ENCODE measurements at regions not wholly inside any gene's neighbourhood (a gene's known extent, or its start where the extent isn't known, plus 50 kb on each side); places are given as distances from the start of the nearest gene placed in this dataset.

DNA sequence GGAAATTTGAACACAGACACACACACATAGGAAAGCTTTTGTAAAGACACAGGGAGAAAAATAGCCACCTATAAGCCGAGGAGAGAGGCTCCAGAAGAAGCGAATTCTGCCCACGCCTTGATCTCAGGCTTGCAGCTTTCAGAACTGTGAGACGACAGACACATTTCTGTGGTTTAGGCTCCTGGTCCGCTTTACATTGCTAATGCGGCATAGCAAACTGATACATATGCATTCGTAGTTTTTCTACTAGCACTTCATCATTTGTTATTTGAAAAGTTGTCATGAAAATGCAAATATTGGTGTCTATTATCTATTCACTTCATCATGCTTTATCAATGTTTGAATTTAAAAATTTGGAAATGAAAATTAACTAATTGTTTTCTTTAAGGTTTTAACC lies 674.9 kb downstream of the SEMA5A start:
- Histone ChIP-seq H3K36me3 (replicated peaks in 1 of 2; ENCODE audit: control insufficient read depth in 1 of 2, insufficient read depth in 2 of 2, low read length in 1 of 2) (no peaks in the 10 kb centered on the region), H3K4me1 (ENCODE audit: control insufficient read depth in 1 of 2, insufficient read depth in 2 of 2, low read depth in 1 of 2, low read length in 1 of 2) (no peaks in the 10 kb centered on the region), H3K79me2 (ENCODE audit: insufficient read depth) (no peaks in the 10 kb centered on the region), H2AFZ (ENCODE audit: low read depth) (no peak overlapping the region), H3K9me3 (no peaks in the 10 kb centered on the region), H3K4me3 (ENCODE audit: low read depth in 2 of 2, low read length in 1 of 2) (no peak overlapping the region), H3K9me2 (no peaks in the 10 kb centered on the region), H4K20me1 (ENCODE audit: insufficient read depth) (no peaks in the 10 kb centered on the region), H3K9ac (no peak overlapping the region), H3K27me3 (ENCODE audit: insufficient read depth) (no peaks in the 10 kb centered on the region; the same call in 1 of the 2 replicates), H3K4me2 (no peak overlapping the region), H3F3A (replicated peaks; ENCODE audit: insufficient read depth) (no peaks in the 10 kb centered on the region), H3K27ac (ENCODE audit: low read depth in 2 of 2, low read length in 1 of 2) (no peak overlapping the region)
- ChIA-PET POLR2A (no interaction called here), CTCF (no interaction called here)
- DNase-seq, result no peak
- TF ChIP-seq RAD21 (IDR thresholded peaks at IDR 0.05; ENCODE audit: low read length) (no peak), RFX5 (IDR thresholded peaks at IDR 0.05; ENCODE audit: low read length) (no peak), SMC3 (IDR thresholded peaks at IDR 0.05; ENCODE audit: low read depth, low read length) (no peak), EP300 (IDR thresholded peaks at IDR 0.05; ENCODE audit: borderline replicate concordance in 1 of 2, low read depth in 1 of 2, low read length in 1 of 2) (no peak), NRF1 (IDR thresholded peaks at IDR 0.05; ENCODE audit: low read depth, low read length) (no peak), JUND (IDR thresholded peaks at IDR 0.05) (no peak), TEAD4 (IDR thresholded peaks at IDR 0.05; ENCODE audit: borderline replicate concordance, insufficient read depth) (no peak), CHD2 (IDR thresholded peaks at IDR 0.05; ENCODE audit: low read length, partially characterized antibody) (no peak), FOXJ3 (CRISPR knock-in tag; IDR thresholded peaks at IDR 0.05) (no peak), RXRA (IDR thresholded peaks at IDR 0.05; ENCODE audit: borderline replicate concordance, low read depth) (no peak), MEF2A (IDR thresholded peaks at IDR 0.05; ENCODE audit: borderline replicate concordance, low read depth) (no peak), TCF12 (IDR thresholded peaks at IDR 0.05) (no peak), NFIC (IDR thresholded peaks at IDR 0.05; ENCODE audit: borderline replicate concordance) (no peak), FOXM1 (IDR thresholded peaks at IDR 0.05; ENCODE audit: low read depth) (no peak), GATA2 (CRISPR knock-in tag; IDR thresholded peaks at IDR 0.05) (no peak)
- TF ChIP-seq, protein P1, sequence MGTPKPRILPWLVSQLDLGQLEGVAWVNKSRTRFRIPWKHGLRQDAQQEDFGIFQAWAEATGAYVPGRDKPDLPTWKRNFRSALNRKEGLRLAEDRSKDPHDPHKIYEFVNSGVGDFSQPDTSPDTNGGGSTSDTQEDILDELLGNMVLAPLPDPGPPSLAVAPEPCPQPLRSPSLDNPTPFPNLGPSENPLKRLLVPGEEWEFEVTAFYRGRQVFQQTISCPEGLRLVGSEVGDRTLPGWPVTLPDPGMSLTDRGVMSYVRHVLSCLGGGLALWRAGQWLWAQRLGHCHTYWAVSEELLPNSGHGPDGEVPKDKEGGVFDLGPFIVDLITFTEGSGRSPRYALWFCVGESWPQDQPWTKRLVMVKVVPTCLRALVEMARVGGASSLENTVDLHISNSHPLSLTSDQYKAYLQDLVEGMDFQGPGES (IDR thresholded peaks at IDR 0.05; ENCODE audit: low read depth, low read length), result no peak
- TF ChIP-seq, protein P2, sequence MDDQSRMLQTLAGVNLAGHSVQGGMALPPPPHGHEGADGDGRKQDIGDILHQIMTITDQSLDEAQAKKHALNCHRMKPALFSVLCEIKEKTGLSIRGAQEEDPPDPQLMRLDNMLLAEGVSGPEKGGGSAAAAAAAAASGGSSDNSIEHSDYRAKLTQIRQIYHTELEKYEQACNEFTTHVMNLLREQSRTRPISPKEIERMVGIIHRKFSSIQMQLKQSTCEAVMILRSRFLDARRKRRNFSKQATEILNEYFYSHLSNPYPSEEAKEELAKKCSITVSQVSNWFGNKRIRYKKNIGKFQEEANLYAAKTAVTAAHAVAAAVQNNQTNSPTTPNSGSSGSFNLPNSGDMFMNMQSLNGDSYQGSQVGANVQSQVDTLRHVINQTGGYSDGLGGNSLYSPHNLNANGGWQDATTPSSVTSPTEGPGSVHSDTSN (IDR thresholded peaks at IDR 0.05), result no peak
- WGBS (ENCODE audit: low lambda C conversion rate), result 54% methylated on average over 7 of the region's 7 CpGs

DNA sequence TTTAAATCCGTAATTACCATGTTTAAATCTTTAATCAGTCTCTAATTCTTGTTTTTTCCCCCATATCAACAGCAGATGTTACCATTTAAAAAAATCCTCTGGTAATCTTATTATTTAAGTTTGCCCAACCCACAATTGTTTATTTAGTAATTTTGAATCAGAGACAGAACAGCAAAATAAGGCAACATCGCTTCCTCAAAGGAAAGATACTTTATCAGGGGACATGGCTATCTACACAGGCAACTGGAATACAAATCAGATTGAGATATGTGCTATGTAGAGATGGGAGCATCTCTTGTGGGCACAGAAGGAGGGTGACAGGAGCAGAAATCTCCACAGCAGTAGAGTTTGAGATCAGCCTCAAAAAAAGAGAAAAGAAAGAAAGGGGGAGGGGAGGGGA lies 674.4 kb downstream of the SEMA5A start:
- no peak overlapping the region for H2AFZ ChIP-seq (ENCODE audit: low read depth)
- no peaks in the 10 kb centered on the region for H3K4me1 ChIP-seq (ENCODE audit: control insufficient read depth in 1 of 2, insufficient read depth in 2 of 2, low read depth in 1 of 2, low read length in 1 of 2)
- ChIA-PET CTCF (no interaction called here), POLR2A (no interaction called here)
- H3K9me3 ChIP-seq, result no peaks in the 10 kb centered on the region
- no peaks in the 10 kb centered on the region for H3K79me2 ChIP-seq (ENCODE audit: insufficient read depth)
- no peaks in the 10 kb centered on the region for H3K36me3 ChIP-seq (replicated peaks in 1 of 2; ENCODE audit: control insufficient read depth in 1 of 2, insufficient read depth in 2 of 2, low read length in 1 of 2)
- H3K4me3 ChIP-seq (ENCODE audit: low read depth in 2 of 2, low read length in 1 of 2), result no peak overlapping the region
- no peaks in the 10 kb centered on the region; the same call in 1 of the 2 replicates for H3K27me3 ChIP-seq (ENCODE audit: insufficient read depth)
- H3K4me2 ChIP-seq, result no peak overlapping the region
- no peaks in the 10 kb centered on the region for H3K9me2 ChIP-seq
- no peaks in the 10 kb centered on the region for H3F3A ChIP-seq (replicated peaks; ENCODE audit: insufficient read depth)
- no peak overlapping the region for H3K27ac ChIP-seq (ENCODE audit: low read depth in 2 of 2, low read length in 1 of 2)
- DNase-seq, result no peak
- no peak overlapping the region for H3K9ac ChIP-seq
- WGBS (ENCODE audit: low lambda C conversion rate), result 43% methylated on average over 2 of the region's 2 CpGs
- H4K20me1 ChIP-seq (ENCODE audit: insufficient read depth), result no peaks in the 10 kb centered on the region
- TF ChIP-seq YY1 (IDR thresholded peaks at IDR 0.05; ENCODE audit: low read depth) (no peak), MEF2A (IDR thresholded peaks at IDR 0.05; ENCODE audit: borderline replicate concordance, low read depth) (no peak), EZH2phosphoT487 (IDR thresholded peaks at IDR 0.05; ENCODE audit: borderline replicate concordance, low read depth) (no peak), TEAD4 (IDR thresholded peaks at IDR 0.05; ENCODE audit: borderline replicate concordance, insufficient read depth) (no peak), ELF1 (IDR thresholded peaks at IDR 0.05) (no peak), NRF1 (IDR thresholded peaks at IDR 0.05; ENCODE audit: low read depth, low read length) (no peak)
- TF ChIP-seq, protein P2 (IDR thresholded peaks at IDR 0.05), result no peak
- TF ChIP-seq, protein P3, sequence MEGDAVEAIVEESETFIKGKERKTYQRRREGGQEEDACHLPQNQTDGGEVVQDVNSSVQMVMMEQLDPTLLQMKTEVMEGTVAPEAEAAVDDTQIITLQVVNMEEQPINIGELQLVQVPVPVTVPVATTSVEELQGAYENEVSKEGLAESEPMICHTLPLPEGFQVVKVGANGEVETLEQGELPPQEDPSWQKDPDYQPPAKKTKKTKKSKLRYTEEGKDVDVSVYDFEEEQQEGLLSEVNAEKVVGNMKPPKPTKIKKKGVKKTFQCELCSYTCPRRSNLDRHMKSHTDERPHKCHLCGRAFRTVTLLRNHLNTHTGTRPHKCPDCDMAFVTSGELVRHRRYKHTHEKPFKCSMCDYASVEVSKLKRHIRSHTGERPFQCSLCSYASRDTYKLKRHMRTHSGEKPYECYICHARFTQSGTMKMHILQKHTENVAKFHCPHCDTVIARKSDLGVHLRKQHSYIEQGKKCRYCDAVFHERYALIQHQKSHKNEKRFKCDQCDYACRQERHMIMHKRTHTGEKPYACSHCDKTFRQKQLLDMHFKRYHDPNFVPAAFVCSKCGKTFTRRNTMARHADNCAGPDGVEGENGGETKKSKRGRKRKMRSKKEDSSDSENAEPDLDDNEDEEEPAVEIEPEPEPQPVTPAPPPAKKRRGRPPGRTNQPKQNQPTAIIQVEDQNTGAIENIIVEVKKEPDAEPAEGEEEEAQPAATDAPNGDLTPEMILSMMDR (IDR thresholded peaks at IDR 0.05), result no peak
- TF ChIP-seq, protein P4, sequence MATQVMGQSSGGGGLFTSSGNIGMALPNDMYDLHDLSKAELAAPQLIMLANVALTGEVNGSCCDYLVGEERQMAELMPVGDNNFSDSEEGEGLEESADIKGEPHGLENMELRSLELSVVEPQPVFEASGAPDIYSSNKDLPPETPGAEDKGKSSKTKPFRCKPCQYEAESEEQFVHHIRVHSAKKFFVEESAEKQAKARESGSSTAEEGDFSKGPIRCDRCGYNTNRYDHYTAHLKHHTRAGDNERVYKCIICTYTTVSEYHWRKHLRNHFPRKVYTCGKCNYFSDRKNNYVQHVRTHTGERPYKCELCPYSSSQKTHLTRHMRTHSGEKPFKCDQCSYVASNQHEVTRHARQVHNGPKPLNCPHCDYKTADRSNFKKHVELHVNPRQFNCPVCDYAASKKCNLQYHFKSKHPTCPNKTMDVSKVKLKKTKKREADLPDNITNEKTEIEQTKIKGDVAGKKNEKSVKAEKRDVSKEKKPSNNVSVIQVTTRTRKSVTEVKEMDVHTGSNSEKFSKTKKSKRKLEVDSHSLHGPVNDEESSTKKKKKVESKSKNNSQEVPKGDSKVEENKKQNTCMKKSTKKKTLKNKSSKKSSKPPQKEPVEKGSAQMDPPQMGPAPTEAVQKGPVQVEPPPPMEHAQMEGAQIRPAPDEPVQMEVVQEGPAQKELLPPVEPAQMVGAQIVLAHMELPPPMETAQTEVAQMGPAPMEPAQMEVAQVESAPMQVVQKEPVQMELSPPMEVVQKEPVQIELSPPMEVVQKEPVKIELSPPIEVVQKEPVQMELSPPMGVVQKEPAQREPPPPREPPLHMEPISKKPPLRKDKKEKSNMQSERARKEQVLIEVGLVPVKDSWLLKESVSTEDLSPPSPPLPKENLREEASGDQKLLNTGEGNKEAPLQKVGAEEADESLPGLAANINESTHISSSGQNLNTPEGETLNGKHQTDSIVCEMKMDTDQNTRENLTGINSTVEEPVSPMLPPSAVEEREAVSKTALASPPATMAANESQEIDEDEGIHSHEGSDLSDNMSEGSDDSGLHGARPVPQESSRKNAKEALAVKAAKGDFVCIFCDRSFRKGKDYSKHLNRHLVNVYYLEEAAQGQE (IDR thresholded peaks at IDR 0.05; ENCODE audit: low read depth, low read length), result no peak

All from SK-N-SH (cell line).